ENCODE measurements at regions not wholly inside any gene's neighbourhood (a gene's known extent, or its start where the extent isn't known, plus 50 kb on each side); places are given as distances from the start of the nearest gene placed in this dataset.

GRCh38 chr2:144290276-144290675 lies 229.6 kb downstream of the ZEB2 start:
- ATAC-seq: no peak

GRCh38 chr2:144288438-144288837 lies 231.5 kb downstream of the ZEB2 start:
- intact Hi-C loops (cut with micrococcal nuclease): no loop called here
- DNase-seq (no peak), ATAC-seq (no peak)

More at GRCh38 chr2:144290276-144290675, 229.6 kb downstream of the ZEB2 start:
- intact Hi-C loops (cut with micrococcal nuclease): no loop called here
- no peak for DNase-seq

GRCh38 chr2:144285324-144285723 lies 234.6 kb downstream of the ZEB2 start:
- no peak for DNase-seq
- no peak for ATAC-seq
- intact Hi-C loops (cut with micrococcal nuclease): no loop called here

DNA sequence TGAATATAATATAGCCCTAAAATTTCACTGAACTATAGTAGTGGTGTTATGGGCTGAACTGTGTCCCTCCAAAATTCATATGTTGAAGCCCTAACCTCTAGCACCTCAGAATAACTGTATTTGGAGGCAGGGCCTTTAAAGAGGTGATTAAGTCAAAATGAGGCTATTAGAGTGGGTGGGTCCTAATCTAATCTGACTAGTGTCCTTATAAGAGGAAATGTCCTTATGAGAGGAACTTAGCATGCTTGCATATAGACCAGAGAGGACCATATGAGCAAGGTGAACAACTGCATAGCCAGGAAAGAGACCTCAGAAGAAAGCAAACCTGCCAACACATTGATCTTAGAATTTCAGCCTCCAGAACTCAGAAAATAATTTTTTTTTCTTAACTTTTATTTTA lies 238.4 kb downstream of the ZEB2 start:
- ATAC-seq (no peak), DNase-seq (no peak)
- intact Hi-C loops (cut with micrococcal nuclease): no loop called here

DNA sequence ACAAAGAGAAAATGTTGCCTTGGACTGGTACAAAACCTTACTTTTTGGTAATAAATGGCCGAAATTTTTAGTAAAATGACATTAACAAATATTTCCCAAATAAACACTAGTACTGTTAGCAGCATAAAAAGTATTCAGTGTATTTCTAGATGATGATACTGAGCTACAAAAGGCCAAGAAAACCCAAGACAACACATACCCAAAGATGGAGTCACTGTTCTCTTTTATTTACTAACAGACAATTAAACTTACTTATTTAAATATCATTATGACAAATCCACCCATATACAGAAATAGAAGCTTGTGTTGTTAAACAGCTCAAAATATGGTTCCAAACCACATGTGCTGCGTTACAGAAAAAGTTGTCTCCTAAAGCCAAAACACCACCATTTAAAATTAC lies 239.9 kb downstream of the ZEB2 start:
- ATAC-seq (no peak), DNase-seq (no peak)
- intact Hi-C loops (cut with micrococcal nuclease): no loop called here

GRCh38 chr2:144279165-144279564 lies 240.8 kb downstream of the ZEB2 start:
- no peak for DNase-seq
- no peak for ATAC-seq
- intact Hi-C loops (cut with micrococcal nuclease): no loop called here

- no peak for ATAC-seq
- intact Hi-C loops (cut with micrococcal nuclease): no loop called here
- no peak for DNase-seq
Measured at GRCh38 chr2:144277622-144278354, 242.1 kb downstream of the ZEB2 start.

- intact Hi-C loops (cut with micrococcal nuclease): no loop called here
- DNase-seq (no peak), ATAC-seq (peak; percentile 43)
Measured at GRCh38 chr2:144275340-144275739, 244.6 kb downstream of the ZEB2 start.

DNA sequence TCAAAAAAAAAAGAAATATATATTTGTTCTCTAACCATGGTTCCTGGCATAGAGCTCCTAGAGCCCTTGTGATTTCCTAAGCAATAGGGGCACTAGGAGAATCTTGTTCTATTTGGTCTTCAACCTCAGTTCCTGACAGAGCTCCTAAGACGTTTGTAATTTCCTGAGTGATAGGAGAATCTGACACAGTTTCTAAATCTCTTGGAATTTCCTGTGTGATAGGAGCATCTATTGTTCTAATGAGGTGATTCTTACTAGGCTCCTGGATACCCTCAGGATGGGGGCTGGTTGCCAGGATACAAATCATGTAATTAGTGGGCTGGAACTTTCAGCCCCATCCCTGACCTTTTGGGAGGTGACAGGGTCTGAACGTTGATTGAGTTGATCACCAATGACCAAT lies 245.8 kb downstream of the ZEB2 start:
- no peak for DNase-seq

DNA sequence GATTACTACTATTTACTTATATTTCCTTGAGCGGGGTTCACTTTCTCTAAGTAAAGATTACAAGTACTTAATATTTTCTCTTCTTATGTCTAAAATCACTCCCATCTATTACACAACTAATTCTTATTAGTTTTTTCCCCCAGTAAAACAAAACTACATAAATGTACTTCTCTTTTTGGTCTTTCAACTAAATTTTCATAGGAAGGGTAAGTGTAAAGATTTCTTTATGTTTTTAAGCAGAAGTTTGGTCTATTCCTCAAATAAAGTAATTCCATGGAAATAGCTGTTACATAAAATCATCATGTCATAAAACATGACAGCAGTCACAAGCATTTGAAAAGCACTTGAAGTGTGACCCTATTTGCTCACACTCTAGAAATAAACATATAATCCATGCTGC lies 249.0 kb downstream of the ZEB2 start:
- intact Hi-C loops (cut with micrococcal nuclease): no loop called here
- DNase-seq (no peak), ATAC-seq (no peak)

More for the DNA sequence above, 245.8 kb downstream of the ZEB2 start:
- ATAC-seq: no peak
- intact Hi-C loops (cut with micrococcal nuclease): no loop called here

- intact Hi-C loops (cut with micrococcal nuclease): no loop called here
- no peak for DNase-seq
- no peak for ATAC-seq
Measured at GRCh38 chr2:144268036-144268678, 251.8 kb downstream of the ZEB2 start.

- DNase-seq: no peak
- ATAC-seq: no peak
- intact Hi-C loops (cut with micrococcal nuclease): no loop called here
Measured at GRCh38 chr2:144267239-144267638, 252.7 kb downstream of the ZEB2 start.

- intact Hi-C loops (cut with micrococcal nuclease): no loop called here
- DNase-seq (no peak), ATAC-seq (no peak)
Measured at GRCh38 chr2:144265654-144266053, 254.3 kb downstream of the ZEB2 start.

- no peak for ATAC-seq
- intact Hi-C loops (cut with micrococcal nuclease): no loop called here
Measured at GRCh38 chr2:144261966-144262365, 258.0 kb downstream of the ZEB2 start.

GRCh38 chr2:144261336-144261735 lies 258.6 kb downstream of the ZEB2 start:
- ATAC-seq: no peak
- DNase-seq: no peak
- intact Hi-C loops (cut with micrococcal nuclease): no loop called here

More at GRCh38 chr2:144261966-144262365, 258.0 kb downstream of the ZEB2 start:
- DNase-seq: no peak

GRCh38 chr2:144259332-144259731 lies 260.6 kb downstream of the ZEB2 start:
- intact Hi-C loops (cut with micrococcal nuclease): no loop called here
- ATAC-seq (no peak), DNase-seq (no peak)

- no peak for DNase-seq
- no peak for ATAC-seq
- intact Hi-C loops (cut with micrococcal nuclease): no loop called here
Measured at GRCh38 chr2:144258154-144258553, 261.8 kb downstream of the ZEB2 start.

DNA sequence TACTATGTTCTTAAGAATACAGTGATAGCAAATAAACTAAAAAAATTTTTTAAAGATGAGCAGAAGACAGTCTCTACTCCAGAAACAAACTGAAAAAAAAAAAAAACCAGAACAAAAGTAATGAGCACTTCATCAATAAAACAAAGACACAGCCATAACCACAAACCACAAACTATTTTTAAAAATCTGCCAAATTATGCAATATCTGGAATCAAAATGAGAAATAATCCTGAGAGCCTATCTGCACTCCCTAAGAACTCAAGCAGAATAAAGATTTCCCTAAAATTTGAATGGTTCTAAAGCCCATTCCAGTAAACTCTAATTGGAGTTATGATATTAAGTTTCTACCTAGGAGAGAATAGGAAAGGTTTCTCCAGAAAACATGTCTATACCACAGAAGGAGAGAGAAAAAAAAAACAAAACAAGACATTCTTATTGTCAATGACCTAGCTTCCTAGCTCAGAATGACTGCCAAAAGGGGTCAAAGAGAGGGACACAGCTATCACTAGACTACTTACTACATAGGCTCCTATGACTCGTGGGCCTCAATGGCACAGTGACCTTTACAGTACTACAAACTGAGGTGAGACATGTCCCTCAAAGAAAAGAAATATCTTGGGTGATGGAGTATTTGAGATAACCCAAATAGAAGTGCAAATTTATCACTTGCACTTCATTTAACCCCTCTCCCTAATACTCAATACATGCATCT lies 262.8 kb downstream of the ZEB2 start:
- no peak for ATAC-seq

GRCh38 chr2:144254342-144255235 lies 265.3 kb downstream of the ZEB2 start:
- DNase-seq (no peak), ATAC-seq (no peak)
- intact Hi-C loops (cut with micrococcal nuclease): no loop called here

More for the DNA sequence above, 262.8 kb downstream of the ZEB2 start:
- DNase-seq: no peak
- intact Hi-C loops (cut with micrococcal nuclease): no loop called here
